ENCODE measurements at regions not wholly inside any gene's neighbourhood (a gene's known extent, or its start where the extent isn't known, plus 50 kb on each side); places are given as distances from the start of the nearest gene placed in this dataset.

DNA sequence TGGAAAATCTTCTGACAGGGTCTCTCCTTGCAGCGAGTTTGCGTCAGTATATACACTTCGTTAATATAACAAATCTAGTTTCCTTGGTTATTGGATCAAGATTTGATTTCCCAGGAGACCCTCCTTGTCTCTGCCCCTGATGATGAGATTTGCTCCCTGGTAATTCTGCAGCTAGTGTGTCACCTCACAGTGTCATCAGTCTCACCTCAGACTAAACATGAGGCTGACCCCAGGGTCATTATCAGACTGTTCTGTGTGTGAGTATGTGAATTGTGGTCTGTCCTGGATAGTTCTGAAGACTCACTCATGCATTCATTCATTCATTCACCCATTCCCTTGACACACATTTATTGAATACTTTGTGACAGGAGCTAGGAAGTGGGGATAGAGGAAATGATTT is 138.4 kb upstream of the CTTNBP2 start:
- DNase-seq (ENCODE audit: low read depth) = no peak
- TF ChIP-seq, protein P1, sequence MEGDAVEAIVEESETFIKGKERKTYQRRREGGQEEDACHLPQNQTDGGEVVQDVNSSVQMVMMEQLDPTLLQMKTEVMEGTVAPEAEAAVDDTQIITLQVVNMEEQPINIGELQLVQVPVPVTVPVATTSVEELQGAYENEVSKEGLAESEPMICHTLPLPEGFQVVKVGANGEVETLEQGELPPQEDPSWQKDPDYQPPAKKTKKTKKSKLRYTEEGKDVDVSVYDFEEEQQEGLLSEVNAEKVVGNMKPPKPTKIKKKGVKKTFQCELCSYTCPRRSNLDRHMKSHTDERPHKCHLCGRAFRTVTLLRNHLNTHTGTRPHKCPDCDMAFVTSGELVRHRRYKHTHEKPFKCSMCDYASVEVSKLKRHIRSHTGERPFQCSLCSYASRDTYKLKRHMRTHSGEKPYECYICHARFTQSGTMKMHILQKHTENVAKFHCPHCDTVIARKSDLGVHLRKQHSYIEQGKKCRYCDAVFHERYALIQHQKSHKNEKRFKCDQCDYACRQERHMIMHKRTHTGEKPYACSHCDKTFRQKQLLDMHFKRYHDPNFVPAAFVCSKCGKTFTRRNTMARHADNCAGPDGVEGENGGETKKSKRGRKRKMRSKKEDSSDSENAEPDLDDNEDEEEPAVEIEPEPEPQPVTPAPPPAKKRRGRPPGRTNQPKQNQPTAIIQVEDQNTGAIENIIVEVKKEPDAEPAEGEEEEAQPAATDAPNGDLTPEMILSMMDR (conservative IDR thresholded peaks at IDR 0.05; ENCODE audit: low read depth, low read length) = no peak
- no peak overlapping the region for H3K4me3 ChIP-seq (ENCODE audit: low read depth, low read length)

DNA sequence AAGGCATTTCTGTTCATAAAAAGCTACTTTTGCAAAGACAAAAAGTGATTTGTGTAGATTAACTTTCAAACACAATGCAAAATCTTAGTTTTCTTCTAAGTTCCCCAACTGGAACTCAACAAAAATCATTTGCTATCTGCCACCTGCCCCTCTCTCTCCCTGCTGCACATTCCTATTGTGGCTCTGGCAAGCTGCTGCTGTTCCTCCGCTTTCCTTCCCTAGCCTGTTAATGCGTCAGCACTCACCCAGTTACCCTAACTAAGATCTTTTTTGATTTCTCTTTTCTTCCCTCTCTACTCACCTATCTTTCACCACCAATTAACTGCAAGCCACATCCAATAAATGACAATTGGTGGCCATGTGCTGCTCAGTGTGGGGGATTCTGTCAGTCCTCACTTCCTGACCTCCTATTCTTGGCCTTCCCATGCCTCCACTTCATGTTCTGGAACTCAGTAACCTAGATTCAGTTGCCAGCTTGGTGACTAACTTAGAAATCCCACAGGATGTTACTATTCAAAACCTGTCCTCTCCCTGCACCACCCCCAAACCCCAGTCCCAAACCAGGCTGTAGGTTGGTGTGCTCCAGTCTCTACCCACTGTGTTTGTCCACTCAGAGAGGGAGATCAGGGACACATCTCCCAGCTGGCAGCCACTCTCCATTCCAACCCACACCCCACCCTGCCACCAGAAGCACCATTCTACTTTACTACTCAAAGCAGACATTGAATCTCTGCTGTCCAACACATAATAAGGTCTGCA is 140.2 kb upstream of the CTTNBP2 start:
- no peak overlapping the region for H3K4me3 ChIP-seq (ENCODE audit: low read depth, low read length)
- TF ChIP-seq, protein P1 (conservative IDR thresholded peaks at IDR 0.05; ENCODE audit: low read depth, low read length) = no peak
- no peak for DNase-seq (ENCODE audit: low read depth)

DNA sequence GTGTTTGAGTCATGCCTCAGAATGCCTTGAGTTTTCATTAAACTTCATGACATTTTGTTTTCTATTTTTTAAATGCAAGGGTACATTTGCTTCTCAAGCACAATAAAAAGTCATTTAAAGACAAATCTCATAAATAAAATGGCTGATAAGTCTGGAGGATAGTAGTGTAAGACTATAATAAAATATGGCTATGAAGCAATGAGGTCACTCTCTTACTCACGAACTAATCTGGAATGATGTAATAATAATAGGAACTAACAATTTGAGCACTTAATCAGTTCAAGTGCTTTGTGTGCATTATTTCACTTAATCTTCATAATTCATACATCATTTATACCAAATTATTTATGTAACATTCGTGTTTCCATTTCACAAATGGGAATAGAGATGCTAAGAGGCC is 149.3 kb upstream of the CTTNBP2 start:
- DNase-seq (ENCODE audit: low read depth) = no peak
- H3K4me3 ChIP-seq (ENCODE audit: low read depth, low read length) = no peak overlapping the region
- TF ChIP-seq, protein P1 (conservative IDR thresholded peaks at IDR 0.05; ENCODE audit: low read depth, low read length) = no peak

DNA sequence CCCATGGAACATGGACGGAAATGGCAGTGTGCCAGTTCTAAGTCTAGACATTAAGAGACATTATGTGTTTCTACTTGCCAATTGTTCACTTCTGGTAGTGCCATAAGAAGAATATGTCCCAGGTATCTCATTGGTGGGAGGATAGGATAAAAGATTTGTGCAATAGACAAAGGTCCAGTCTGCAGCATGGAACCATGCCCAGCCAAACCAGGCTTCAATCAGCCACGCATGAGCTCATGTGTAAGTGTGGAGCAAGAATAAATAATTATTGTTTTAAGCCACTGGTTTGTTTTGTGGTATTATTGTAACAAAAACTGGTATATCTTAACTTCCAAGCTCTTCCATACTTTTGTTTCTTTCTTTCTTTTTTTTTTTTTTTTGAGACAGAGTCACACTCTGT is 153.6 kb upstream of the CTTNBP2 start:
- DNase-seq (ENCODE audit: low read depth) = no peak
- TF ChIP-seq, protein P1 (conservative IDR thresholded peaks at IDR 0.05; ENCODE audit: low read depth, low read length) = no peak
- H3K4me3 ChIP-seq (ENCODE audit: low read depth, low read length) = no peak overlapping the region

DNA sequence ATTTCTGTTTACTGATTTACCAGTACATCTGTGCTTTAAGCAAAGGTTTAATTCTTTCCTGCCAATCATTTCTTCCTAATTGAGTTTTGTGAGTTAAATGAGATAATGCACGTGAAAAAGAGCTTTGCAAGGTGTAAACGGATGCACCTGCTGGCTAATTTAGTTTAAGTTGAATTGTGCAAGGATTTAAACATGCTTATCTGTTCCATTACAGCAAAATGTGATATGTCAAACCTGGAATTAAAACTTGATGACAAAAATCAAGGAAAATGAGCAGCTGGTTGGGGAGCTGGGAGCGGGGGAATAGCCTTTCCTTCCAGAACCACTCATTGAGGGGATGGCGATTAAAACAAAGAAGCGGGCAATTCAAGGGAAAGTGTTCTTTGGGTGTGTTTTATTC is 155.0 kb upstream of the CTTNBP2 start:
- no peak overlapping the region for H3K4me3 ChIP-seq (ENCODE audit: low read depth, low read length)
- DNase-seq (ENCODE audit: low read depth) = no peak
- TF ChIP-seq, protein P1 (conservative IDR thresholded peaks at IDR 0.05; ENCODE audit: low read depth, low read length) = no peak

DNA sequence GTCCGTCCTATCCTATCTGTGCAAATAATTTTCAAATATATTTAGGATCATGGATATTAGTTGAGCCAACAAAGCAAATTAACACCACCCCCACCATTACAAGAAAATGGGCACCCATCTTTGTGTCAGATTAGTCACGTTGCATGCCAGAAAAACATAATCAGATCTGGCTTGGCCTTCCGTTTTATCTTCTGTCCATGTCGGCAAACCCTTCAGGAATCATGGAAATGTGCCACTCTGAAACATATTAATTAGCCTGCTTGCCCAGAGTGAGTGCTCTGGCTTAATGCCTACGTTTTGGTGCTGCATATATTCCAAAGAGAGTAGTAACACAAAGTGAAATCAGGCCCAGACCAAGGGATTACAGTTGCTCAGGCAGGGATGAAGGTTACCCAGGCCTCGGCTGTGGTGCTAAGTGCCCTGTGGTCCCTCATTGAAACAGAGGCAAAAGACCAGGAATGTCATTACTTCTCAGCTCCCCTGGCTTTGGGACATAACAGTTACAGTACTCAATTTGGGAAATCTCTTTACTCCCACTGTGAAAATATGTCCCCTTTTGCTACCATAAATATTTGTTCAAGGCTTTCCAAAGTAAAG is 154.0 kb upstream of the LSM8 start:
- H3K4me3 ChIP-seq (ENCODE audit: low read depth, low read length) = no peak overlapping the region
- TF ChIP-seq, protein P1 (conservative IDR thresholded peaks at IDR 0.05; ENCODE audit: low read depth, low read length) = no peak
- no peak for DNase-seq (ENCODE audit: low read depth)

DNA sequence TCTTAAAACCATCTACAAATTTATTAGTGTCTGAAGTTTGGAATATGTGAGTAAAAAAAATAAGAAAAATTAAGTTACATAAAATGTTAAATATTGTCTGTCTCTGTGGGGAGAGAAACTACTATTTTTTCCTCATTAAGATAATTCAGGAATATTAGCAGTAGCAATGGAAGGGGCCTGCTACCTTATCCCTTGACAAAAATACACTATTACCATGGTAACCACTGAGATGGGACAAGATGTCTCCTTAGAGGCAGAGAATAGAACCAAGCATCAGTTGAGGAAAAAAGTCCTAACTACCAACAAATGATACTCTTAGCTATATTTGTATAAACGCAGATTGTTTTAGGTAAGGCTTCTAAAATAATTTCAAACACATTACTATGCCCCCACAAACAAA is 150.7 kb upstream of the LSM8 start:
- TF ChIP-seq, protein P1 (conservative IDR thresholded peaks at IDR 0.05; ENCODE audit: low read depth, low read length) = no peak
- no peak overlapping the region for H3K4me3 ChIP-seq (ENCODE audit: low read depth, low read length)
- DNase-seq (ENCODE audit: low read depth) = no peak
